Coronary artery (tissue), 2 donors: ENCODE measurements at regions not wholly inside any gene's neighbourhood (a gene's known extent, or its start where the extent isn't known, plus 50 kb on each side); places are given as distances from the start of the nearest gene placed in this dataset.
A peak's percentile ranks its signal among the peaks of the same experiment; 100 is the strongest.

Experiments used
- DNase-seq: peaks from one replicate; pipeline ENCODE4 v3.0.0-alpha.2; 2017; ENCODE audit warnings: low spot score
- H3K27ac ChIP-seq, 2 donors: fragments of 200-600 bp; sonication (generic); one replicate each; pipeline ENCODE4 v1.5.1; 2016 to 2019
- H3K4me3 ChIP-seq: fragments of 200-600 bp; sonication (generic); 2 replicates; pipeline ENCODE4 v1.5.1; 2016; ENCODE audit warnings: mild to moderate bottlenecking, moderate library complexity
- CTCF ChIP-seq: fragments of 200-600 bp; sonication (generic); IDR thresholded peaks from one replicate; pipeline ENCODE4 v1.5.1; 2019; ENCODE audit warnings: antibody characterized with exemption

GRCh38 chr20:41697861-41698559, 79.8 kb upstream of the CHD6 start:
- TF ChIP-seq CTCF, result peak; percentile 46
- no peak for DNase-seq
- H3K4me3 ChIP-seq, result no peak overlapping the region
- no peak overlapping the region for H3K27ac ChIP-seq

GRCh38 chr20:41696428-41696827, 78.3 kb upstream of the CHD6 start:
- DNase-seq, result no peak
- Histone ChIP-seq H3K4me3 (no peak overlapping the region), H3K27ac (peak overlapping the region in 1 of 2 donors; percentile 46)
- no peak for TF ChIP-seq CTCF

- H3K4me3 ChIP-seq, result no peak overlapping the region
- TF ChIP-seq CTCF, result no peak
- no peak for DNase-seq
- H3K27ac ChIP-seq, result no peak overlapping the region
Observed at GRCh38 chr20:41694796-41695195, 76.6 kb upstream of the CHD6 start.

GRCh38 chr20:41693136-41693979, 75.2 kb upstream of the CHD6 start:
- Histone ChIP-seq H3K27ac (peak overlapping the region; percentile 90 to 93), H3K4me3 (peak overlapping the region; percentile 84)
- DNase-seq, result peak; percentile 85
- TF ChIP-seq CTCF, result peak; percentile 22

GRCh38 chr20:41692479-41693135, 74.4 kb upstream of the CHD6 start:
- no peak for TF ChIP-seq CTCF
- Histone ChIP-seq H3K27ac (peak overlapping the region; percentile 90 to 93), H3K4me3 (peak overlapping the region; percentile 84)
- peak; percentile 91 for DNase-seq

GRCh38 chr20:41691443-41691842, 73.3 kb upstream of the CHD6 start:
- no peak for TF ChIP-seq CTCF
- no peak for DNase-seq
- no peak overlapping the region for H3K4me3 ChIP-seq
- no peak overlapping the region for H3K27ac ChIP-seq
